ENCODE measurements at regions not wholly inside any gene's neighbourhood (a gene's known extent, or its start where the extent isn't known, plus 50 kb on each side); places are given as distances from the start of the nearest gene placed in this dataset.

DNA sequence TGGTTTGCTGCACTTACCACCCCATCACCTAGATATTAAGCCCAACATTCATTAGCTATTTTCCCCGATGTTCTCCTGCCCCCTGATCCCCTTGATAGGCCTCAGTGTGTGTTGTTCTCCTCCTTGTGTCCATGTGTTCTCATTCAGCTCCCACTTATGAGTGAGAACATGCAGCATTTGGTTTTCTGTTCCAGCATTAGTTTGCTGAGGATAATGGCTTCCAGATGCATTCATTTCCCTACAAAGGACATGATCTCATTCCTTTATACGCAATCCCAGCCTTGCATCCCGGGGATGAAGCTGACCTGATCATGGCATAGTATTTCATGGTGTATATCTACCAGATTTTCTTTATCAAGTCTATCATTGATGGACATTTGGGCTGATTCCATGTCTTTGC lies 99.0 kb upstream of the DCAF12L2 start:
- TF ChIP-seq, protein P1, sequence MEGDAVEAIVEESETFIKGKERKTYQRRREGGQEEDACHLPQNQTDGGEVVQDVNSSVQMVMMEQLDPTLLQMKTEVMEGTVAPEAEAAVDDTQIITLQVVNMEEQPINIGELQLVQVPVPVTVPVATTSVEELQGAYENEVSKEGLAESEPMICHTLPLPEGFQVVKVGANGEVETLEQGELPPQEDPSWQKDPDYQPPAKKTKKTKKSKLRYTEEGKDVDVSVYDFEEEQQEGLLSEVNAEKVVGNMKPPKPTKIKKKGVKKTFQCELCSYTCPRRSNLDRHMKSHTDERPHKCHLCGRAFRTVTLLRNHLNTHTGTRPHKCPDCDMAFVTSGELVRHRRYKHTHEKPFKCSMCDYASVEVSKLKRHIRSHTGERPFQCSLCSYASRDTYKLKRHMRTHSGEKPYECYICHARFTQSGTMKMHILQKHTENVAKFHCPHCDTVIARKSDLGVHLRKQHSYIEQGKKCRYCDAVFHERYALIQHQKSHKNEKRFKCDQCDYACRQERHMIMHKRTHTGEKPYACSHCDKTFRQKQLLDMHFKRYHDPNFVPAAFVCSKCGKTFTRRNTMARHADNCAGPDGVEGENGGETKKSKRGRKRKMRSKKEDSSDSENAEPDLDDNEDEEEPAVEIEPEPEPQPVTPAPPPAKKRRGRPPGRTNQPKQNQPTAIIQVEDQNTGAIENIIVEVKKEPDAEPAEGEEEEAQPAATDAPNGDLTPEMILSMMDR (IDR thresholded peaks at IDR 0.05): no peak
- TF ChIP-seq POLR2A (IDR thresholded peaks at IDR 0.05): no peak
- no peaks in the 10 kb centered on the region for H3K9me3 ChIP-seq
- no peak overlapping the region for H3K4me3 ChIP-seq
- ATAC-seq (no peak), DNase-seq (no peak)
- intact Hi-C loops (cut with DNase I): no loop called here
- no peaks in the 10 kb centered on the region for H3K4me1 ChIP-seq
- no peaks in the 10 kb centered on the region for H3K27me3 ChIP-seq
- no peaks in the 10 kb centered on the region for H3K36me3 ChIP-seq
- H3K27ac ChIP-seq: no peak overlapping the region
- 40% methylated on average over 3 of the region's 3 CpGs for WGBS (ENCODE audit: insufficient coverage, low coverage, low lambda C conversion rate, missing lambda C conversion rate)

DNA sequence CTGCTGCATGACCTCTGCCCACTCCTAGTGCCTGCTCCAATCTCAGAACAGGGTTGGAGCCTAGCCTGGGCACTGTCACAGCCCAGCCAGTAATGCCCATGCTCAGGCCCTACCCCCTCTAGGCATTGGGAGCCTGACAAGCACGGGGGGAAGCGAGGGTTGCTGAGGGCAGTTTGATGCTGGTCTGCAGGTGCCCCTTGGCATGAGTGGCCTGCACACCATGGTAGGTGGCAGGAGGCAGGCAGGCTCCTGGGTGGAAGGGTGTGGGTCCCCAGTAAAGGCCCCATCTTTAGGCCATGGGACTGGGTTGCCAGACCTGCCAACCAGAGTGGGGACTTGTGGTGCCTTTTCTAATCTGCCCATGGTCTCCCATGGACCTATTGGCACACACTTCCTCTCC lies 72.1 kb upstream of the DCAF12L2 start:
- Histone ChIP-seq H3K27me3 (no peaks in the 10 kb centered on the region), H3K4me3 (no peak overlapping the region), H3K9me3 (no peaks in the 10 kb centered on the region), H3K27ac (no peak overlapping the region), H3K4me1 (no peaks in the 10 kb centered on the region), H3K36me3 (no peaks in the 10 kb centered on the region)
- ATAC-seq (peak in 1 of 4 donors; percentile 10), DNase-seq (no peak)
- no peak for TF ChIP-seq POLR2A (IDR thresholded peaks at IDR 0.05)
- TF ChIP-seq, protein P1 (IDR thresholded peaks at IDR 0.05): no peak
- WGBS (ENCODE audit: insufficient coverage, low coverage, low lambda C conversion rate, missing lambda C conversion rate): no CpG with 5 or more reads among the region's 2 CpGs
- intact Hi-C loops (cut with DNase I): no loop called here

GRCh38 chrX:126237524-126237923 lies 71.4 kb upstream of the DCAF12L2 start:
- H3K27me3 ChIP-seq: no peaks in the 10 kb centered on the region
- 73% methylated on average over 3 of the region's 10 CpGs for WGBS (ENCODE audit: insufficient coverage, low coverage, low lambda C conversion rate, missing lambda C conversion rate)
- intact Hi-C loops (cut with DNase I): no loop called here
- no peaks in the 10 kb centered on the region for H3K4me1 ChIP-seq
- H3K36me3 ChIP-seq: no peaks in the 10 kb centered on the region
- no peak for DNase-seq
- H3K4me3 ChIP-seq: no peak overlapping the region
- no peak for TF ChIP-seq POLR2A (IDR thresholded peaks at IDR 0.05)
- TF ChIP-seq, protein P1 (IDR thresholded peaks at IDR 0.05): no peak
- peak in 1 of 4 donors; percentile 20 for ATAC-seq
- no peaks in the 10 kb centered on the region for H3K9me3 ChIP-seq
- no peak overlapping the region for H3K27ac ChIP-seq
